ENCODE measurements at regions not wholly inside any gene's neighbourhood (a gene's known extent, or its start where the extent isn't known, plus 50 kb on each side); places are given as distances from the start of the nearest gene placed in this dataset.
"Not testable (repeated sequence)": the region's sequence is repeated elsewhere in the genome, so short reads cannot be mapped to it uniquely, and the experiment has no call there.

DNA sequence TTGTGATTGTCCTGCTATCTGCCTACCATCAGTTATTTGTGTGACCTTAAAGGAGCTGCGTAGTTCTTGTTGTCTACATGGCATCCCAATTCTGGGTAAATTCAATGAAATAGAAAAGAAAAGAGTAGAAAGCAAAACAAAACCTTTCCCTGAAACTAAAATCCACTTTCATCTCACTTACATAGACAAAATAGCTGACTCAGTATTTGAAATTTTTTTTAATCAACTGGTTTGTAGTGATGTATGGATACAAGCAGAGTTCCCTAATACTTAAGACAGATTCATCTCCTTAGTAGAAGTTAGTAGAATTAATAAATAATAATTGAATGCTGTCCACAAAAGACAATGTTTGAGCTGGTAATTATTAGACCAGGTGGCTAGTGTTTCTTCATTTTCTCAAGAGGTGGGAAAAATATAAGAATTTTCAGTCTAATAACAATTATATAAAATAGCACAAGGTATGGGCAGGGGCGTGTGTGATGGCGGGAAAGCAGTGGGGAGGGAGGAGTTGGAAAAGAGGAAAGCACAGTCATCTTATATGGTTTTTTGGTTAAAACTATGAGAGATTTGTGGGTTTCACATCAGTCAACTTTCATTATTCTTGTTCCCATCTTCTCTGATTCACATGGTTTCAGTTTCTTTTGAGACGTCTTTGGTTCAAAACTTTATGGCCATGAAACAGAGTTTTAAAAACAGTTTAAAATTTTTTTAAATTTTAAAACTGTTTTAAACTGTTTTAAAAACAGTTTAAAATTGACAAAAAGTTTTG, 275.2 kb downstream of the SPRY1 start:
- no peak for DNase-seq

DNA sequence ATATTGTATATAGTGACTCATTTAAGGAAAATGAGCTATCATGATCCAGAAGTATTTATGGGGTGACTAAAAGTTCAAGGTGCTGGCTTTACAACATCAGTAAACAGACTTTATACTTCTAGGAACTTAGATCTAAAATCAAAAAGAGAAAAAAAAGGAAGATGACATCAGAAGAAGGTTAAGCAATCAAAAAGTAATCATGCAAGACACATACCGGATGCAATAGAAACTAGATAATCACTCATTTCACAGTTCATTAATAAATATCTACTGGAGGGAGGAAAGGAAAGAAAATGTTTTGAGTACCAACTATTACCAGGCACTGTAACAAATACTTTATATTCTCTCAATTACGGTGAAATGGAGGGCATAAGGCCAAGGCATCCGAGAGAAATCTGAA, 276.4 kb downstream of the SPRY1 start:
- DNase-seq = no peak

DNA sequence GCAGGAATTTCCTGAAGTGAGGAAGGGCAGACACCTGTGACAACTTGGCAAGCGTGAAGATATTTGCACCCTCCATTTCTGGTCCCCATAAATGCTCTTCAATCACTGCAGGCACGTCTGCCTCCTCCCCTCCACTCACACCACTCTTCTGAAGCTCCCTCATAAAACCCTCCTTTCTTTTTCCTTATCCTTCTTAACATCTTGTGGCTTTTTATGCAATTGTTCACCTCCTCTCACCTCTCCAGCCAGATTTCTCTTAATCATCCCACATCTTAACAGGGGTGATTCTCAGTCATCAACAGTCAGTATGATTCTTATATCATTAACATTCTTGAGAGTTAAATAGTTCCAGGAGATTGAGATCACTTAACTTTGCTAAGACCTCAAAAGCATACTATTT, 277.4 kb downstream of the SPRY1 start:
- no peak for DNase-seq

DNA sequence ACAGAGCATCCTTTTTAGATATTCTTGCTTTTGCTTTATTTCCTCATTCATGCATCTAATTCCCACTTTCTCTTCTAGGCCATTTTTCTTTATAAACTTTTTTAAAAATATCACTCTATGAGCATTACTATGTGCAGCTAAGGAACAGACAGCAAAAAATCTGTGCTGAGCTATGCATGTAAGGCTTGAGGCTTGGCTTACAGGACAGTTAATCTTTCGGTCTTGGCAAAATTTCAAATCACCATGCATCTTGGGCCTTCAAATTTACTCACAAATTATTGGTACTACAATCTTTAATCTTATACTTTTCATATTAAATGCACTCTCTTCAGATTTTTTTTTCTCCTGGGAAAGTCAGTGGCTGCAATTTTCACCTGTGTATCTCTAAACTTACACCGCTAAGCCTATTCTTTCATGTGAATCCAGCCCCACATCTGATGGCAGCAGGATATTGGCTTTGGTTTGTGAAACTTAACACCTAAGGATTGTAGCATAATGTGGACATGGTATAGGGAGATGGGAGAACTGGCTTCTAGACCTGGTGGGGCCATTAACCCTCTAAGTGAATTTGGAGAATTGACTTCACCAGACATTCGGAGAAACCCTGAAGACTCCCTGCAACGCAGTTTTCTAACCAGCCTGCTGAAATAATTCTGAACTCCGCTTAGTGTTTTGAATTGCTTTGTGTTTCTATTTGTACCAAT, 278.3 kb downstream of the SPRY1 start:
- no peak for DNase-seq

DNA sequence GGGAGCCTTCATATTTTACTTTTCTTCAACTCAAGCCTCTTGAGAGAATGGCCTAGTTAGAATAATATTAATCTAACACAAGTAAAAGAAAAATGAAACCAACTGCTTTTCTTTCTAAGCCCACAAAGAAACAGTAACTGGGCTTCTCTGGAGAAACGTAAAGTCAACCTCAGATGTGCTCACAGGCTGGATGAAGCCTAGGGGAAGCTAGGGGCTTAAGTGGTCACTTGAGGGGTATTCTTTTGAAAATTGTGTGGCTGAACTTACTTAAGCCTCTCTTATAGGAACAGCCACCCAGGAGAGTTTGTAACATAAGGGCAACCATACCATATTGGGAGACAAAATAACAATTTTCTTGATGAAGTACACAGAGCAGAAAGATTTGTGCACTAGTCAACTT, 279.0 kb downstream of the SPRY1 start:
- no peak for DNase-seq

DNA sequence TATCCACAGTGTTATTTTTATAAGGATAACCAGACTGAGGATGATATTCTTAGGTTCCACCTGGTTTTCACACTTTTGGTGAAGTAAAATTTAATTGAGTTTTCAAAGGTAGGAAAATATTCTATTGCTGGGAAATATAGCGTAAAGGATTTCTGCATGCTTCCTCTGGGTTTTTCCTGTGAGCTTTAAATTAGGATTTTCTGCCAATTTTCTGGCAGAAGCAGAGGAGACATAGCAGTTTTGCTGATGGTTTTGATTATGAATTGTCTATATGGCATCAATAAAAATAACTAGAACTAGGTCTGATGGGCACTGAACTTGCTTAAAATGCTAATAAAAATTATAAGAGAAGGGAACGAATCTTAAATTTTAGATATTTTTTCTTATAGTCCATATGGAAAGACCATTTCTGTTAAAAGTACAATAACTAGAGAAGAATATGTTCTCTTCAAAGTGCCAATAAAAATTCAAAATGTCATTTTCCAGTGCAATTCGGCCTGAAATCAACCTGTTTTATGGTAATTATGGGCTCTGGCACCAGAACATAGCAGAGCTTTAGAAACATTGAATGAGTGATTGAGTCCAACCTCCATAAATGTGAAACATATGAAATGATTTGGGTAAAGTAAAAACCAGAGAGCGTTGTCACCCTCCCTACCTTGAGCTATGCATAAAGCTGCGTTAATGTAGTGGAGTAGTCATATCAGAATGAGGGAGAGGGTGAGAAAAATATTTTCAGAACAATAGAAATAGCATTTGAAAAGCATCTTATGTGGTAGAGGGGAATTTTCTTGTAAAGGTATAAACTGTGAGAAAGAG, 279.7 kb downstream of the SPRY1 start:
- no peak for DNase-seq

DNA sequence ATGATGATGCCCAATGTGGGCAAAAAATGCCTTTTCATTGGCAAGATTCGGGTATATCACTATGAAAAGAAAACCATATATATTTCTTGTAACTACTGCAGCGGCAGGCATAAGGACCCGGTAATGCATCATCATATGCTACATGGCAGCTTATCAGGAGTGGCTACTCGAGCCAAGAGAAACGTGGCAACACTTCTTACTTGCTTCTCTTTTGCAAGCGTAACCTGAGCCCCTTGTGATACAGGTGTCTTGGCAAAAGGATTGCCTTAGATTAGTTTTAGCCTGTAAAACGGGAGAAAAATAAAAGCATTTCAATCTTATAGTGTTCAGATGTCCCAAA, 280.3 kb downstream of the SPRY1 start:
- DNase-seq = no peak

DNA sequence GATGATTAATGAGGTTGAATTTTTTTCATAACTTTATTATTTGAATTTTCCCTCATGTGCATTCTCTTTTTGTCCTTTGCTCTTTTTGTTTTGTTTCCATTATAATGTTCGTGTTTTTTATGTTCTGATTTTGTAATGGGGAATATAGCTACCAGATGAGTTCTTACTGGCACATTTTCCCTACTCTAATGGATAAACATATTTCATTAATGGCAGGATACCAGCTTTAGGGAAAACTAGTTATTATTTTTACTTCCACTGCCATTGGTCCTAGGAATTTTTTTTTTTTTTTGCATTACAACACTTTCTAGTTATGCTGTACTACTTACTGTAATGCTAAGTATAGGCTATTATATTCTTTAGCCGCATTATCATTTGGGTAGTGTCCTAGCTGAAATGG, 286.3 kb downstream of the SPRY1 start:
- no peak for DNase-seq

DNA sequence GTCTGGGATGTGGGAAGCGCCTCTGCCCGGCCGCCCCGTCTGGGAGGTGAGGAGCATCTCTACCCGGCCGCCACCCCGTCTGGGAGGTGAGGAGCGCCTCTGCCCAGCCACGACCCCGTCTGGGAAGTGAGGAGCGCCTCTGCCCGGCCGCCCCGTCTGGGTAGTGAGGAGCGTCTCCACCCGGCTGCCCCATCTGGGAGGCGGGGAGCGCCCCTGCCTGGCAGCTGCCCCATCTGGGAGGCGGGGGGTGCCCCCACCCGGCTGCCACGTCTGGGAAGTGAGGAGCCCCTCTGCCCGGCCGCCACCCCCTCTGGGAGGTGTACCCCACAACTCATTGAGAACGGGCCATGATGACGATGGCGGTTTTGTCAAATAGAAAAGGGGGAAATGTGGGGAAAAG, 288.3 kb downstream of the SPRY1 start:
- DNase-seq = not testable (repeated sequence)

DNA sequence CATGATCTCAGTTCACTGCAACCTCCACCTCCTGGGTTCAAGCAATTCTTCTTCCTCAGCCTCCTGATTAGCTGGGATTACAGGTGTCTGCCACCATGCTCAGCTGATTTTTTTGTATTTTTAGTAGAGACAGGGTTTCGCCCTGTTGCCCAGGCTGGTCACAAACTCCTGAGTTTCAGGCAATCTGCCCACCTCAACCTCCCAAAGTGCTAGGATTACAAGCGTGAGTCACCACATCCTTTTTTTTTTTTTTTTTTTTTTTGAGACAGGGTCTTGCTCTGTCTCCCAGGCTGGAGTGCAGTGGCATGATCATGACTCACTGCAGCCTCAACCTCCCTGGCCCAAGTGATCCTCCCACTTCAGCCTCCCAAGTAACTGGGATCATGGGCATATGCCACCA, 298.9 kb downstream of the SPRY1 start:
- not testable (repeated sequence) for DNase-seq

DNA sequence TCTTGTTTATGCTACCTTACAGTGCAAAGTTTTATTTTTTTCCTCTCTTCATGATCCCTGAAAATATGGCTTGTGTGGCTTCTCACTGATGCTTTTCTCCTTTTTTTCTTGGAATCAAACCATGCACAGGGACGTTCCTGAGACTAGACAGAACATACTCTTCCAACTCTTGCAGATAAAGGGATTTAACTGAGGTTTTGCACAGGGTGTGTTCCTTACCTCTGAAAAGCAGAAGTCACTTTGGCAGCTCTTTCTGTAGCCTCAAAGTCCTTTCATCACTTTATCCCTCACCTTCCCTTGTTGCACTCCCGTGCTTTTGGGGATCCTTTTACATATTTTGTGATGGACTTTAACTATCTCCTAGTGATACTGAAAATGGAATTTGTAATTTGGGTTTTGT, 300.1 kb downstream of the SPRY1 start:
- DNase-seq = no peak

DNA sequence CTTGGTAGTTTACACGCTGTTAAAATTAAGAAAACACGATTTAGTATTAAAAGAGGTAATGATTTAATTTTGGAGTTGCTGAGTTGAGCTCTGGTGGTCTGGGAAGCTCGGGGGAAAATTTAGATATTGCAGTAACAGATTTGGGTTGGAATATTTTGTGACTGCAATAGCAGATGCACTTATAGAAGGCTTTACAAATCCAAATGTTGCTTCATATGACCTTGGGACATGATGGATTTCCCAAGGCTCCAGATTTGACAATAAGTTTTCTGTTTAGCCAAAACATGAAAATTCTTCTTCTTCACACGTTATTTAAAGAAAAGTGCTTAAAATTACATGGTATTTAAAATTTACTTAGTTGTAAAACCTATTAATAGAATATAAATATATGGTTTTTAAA, 302.0 kb downstream of the SPRY1 start:
- no peak for DNase-seq

DNA sequence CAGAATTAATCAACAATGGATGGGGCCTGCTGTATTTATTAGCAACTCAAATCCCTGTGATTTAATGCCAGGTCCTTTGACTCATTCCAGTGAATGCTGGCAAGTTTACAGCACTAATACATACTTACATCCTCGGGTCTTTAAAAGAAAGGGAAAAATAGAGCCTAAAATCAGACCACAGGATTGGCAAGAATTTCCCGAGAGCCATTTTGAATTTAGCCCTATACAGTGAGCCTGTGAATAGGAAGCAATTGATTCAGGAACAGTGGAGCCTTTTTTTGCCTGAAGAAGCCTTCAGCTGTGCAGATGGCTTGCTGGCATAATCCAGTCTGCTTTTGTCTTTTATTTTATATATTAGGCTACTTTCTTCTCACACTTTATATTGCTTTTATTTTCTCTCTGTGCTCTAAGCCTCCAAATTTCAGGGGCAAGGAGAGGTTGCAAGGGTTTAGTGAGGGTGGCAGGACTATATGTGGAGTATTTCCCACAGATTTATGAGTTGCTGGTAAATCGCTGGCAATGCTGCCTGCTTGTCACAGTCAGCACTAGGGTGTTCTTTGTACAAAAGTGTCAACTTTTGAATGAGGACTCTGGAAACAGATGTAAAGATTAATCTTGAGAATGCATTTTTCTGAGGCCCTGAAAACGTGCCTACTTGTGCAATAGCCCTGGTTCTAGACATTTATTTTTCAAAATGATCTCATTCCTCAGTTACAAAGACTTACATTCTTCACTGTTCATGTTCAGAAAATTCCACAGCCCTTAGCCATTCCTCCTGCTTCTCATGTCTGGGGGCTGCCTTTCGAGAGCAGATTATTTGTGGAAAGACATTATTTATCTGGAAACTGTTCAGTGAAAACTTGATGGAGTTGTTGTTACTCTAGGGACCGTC, 303.5 kb downstream of the SPRY1 start:
- DNase-seq = peak in 18 of 56 donors; percentile 0 to 56 (median 26)

DNA sequence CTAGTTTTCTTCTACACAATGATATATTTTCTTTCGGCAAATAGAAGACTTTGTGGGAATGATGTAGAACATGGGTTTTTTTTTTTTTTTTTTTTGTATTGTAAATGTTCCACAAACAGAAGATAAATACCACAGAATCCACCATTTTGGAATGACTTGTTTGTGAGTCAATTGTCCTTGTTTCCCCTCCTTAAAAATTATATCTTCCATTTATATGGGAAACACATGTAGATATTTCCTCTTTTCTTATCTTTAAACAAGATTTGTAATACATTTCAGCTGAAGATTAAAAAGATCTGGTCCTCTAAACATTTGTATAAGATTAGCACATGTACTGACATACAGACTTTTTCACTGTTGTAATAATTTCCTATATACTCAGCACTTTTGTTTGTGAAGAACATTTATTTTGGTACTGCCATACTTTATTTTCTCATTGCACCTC, 304.6 kb downstream of the SPRY1 start:
- DNase-seq = no peak

DNA sequence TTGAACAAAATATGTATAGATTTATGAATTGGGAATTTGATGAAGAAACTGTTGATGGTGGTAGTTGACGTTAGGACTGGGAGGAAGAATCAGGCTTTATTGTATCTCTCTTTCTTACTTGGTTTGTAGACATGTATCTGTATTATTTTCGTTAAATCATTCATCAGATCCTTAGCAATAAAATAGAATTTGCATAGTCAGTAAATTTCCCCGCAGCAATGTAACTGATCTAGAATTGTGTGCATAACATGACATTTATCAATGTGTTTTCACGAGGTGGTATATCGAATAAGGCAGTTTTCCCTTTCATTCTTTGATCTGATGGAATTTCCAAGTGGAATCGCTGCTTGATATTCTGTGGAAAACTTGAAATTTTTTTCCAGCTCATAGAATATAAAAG, 308.8 kb downstream of the SPRY1 start:
- DNase-seq = no peak

DNA sequence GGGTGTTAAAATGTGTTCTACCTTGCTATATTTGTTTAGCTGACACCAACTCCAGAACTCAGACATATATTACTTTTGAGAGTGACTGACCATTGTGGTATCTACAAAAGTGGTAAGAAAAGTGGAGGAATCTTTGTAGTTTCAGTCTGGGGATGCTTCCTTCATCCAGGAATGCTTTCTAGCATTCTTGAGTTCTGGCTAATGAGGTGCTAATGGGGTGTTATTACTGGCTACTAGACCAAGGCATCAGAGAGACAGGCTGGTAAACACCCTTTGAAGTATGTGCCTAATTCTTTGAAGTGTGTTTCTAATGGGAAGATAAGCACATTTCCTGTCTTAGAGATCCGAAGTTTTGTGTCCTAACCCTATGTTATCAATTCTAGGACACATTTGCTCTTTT, 310.4 kb downstream of the SPRY1 start:
- no peak for DNase-seq

DNA sequence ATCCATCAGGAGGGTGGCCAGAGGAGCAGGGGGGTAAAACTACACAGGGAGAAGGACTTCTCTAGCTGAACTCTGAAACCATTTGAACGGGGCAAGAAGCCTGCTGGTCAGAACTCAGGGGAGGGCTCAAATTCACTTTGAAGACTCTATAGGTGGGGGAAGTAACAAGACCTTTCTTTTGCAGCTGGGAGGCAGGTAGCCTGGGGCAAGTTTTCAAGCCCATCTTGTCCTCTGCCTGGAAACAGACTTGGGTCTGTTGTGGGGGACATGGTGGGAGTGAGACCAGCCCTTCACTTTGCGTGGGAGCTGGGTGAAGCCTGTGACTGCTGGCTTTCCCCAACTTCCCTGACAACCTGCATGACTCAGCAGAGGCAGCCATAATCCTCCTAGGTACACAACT, 312.3 kb downstream of the SPRY1 start:
- no peak for DNase-seq

DNA sequence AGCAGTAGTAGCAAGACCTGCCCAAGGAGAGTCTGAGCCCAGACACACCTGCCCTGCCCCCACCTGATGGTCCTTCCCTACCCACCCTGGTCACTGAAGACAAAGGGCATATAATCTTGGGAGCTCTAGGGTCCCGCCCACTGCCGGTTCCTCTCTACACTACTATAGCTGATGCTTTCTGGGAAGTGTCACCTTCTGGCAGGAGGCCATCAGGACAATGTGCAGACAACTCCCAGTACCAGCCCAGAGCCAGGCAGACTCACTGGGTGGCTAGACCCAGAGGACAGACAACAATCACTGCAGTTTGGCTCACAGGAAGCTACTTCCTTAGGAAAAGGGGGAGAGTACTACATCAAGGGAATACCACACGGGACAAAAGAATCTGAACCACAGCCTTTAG, 312.7 kb downstream of the SPRY1 start:
- DNase-seq = no peak

DNA sequence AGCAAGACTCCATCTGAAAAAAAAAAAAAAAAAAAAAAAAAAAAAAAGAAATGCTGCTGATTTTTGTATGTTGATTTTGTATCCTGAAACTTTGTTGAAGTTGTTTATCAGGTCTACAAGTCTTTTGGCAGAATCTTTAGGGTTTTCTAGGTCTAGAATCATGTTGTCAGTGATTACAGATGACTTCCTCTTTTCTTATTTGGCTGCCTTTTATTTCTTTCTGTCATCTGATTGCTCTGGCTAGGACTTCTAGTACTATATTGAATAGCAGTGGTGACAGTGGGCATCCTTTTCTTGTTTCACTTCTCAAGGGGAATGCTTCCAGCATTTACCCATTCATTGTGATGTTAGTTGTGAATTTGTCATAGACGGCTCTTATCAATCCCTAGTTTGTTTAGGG, 334.4 kb downstream of the SPRY1 start:
- DNase-seq = no peak

DNA sequence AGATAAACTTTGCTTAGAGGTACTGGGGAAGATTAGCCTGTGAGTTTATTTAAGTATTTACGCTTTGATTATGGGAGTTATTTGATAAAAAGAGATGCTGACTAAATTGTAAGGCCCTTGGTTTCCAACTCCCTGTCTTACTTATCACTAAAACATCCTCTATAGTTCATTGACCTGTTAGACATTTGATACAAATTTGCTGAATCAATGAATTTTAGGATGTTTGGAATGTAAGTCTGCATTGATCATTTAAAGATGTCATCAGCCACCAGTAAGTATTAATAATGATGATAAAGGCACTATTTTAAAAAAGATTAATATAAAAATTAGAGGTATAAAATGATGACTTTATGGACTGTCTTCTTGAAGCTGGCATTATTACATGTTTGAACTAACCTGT, 340.6 kb downstream of the SPRY1 start:
- DNase-seq = no peak

DNA sequence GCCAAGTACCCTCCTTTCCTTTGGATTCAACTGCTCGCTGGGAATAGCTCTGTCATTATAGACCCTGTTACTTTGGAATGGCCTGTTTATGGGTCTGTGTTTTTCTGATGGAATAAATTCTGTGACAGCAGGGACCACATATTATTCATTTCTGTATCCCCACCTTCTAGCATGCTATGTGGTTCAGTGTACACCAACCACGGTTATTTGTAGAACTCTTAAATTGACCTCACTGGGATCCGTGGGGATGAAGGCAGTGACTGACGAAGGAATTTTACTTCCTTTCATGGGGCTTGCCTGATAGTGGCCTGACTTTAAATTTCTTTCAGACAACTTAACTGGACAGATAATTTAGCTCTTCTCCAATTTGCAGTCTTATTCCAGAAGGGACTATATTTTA, 343.2 kb downstream of the SPRY1 start:
- no peak for DNase-seq
